Fibroblast of the aortic adventitia (primary cell): ENCODE measurements at regions not wholly inside any gene's neighbourhood (a gene's known extent, or its start where the extent isn't known, plus 50 kb on each side); places are given as distances from the start of the nearest gene placed in this dataset.

Experiments used
- DNase-seq: peaks from one replicate; pipeline ENCODE4 v3.0.0-alpha.2; 2010; ENCODE audit warnings: low read depth
- H3K4me3 ChIP-seq: 2 replicates; pipeline ENCODE4 v1.5.1; 2011; ENCODE audit warnings: low read depth, mild to moderate bottlenecking, control low read depth, low read length, moderate library complexity
- CTCF ChIP-seq: IDR thresholded peaks from 2 replicates; pipeline ENCODE4 v1.5.1; 2011; ENCODE audit warnings: mild to moderate bottlenecking, low read length, control low read depth, inconsistent platforms; ENCODE audit not compliant: insufficient read depth

GRCh38 chr5:74281166-74281565 is 359.4 kb downstream of the ENC1 start:
- TF ChIP-seq CTCF: no peak
- no peak overlapping the region for H3K4me3 ChIP-seq
- no peak for DNase-seq

GRCh38 chr5:74280306-74280705 is 360.2 kb downstream of the ENC1 start:
- H3K4me3 ChIP-seq: no peak overlapping the region
- TF ChIP-seq CTCF: no peak
- no peak for DNase-seq

DNA sequence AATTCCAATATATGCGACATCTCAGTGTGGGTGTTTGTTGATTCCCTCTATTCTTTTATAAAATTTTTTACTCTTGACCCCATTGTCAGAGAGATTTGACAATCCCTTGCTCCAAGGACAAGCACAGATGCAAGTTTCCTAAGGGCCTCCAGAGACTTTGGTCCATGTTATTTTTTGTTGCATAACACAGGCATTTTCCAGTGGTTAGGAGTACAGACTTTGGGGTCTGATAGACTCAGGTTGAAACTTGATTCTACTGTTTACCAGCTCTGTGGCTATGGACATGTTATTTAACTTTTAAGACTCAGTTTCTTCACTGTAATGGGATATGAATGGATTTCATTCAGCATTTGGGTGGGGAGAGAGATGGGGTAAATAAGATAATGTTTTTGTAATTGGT is 361.3 kb downstream of the ENC1 start:
- no peak overlapping the region for H3K4me3 ChIP-seq
- no peak for DNase-seq
- TF ChIP-seq CTCF: no peak

DNA sequence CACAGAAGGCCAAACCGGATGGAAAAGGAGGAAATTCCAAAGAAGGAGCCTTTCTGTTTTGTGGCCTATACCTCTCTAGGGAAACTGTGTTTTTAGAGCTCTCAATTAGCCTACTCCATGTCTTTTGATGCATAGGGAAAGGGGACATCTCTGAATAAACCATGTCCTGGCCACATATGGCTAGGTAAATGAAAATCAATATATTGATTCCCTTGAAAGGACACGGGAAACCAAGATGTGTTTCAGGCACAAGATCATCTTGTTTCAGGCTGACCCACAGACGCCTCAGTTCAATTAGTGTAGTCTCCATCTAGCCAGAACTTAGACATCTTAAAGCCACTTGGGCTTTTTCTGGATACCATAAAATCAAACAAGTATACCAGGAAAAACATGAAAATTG is 363.1 kb downstream of the ENC1 start:
- DNase-seq: no peak
- no peak for TF ChIP-seq CTCF
- no peak overlapping the region for H3K4me3 ChIP-seq

GRCh38 chr5:74275171-74275992 is 365.1 kb downstream of the ENC1 start:
- TF ChIP-seq CTCF: no peak
- DNase-seq: peak; percentile 36
- no peak overlapping the region for H3K4me3 ChIP-seq

DNA sequence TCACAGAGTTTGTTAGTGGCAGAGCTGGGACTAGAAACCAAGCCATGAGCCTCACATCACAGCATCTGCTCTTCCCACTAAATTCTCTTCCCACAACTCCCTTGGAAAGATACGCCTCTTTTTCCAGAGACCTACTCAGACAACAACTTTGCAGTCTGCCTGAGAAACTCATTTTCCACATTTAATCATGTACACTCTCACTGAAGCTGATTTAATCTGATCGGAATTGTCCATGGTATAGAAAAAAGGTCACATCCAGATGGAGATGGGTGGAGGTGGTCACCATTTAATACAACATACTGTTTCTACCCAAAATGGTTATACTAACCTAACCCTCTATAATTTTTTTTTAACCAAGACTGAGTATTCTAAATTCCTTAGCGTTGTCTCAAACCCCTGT is 366.2 kb downstream of the ENC1 start:
- TF ChIP-seq CTCF: no peak
- DNase-seq: no peak
- no peak overlapping the region for H3K4me3 ChIP-seq
